ENCODE measurements at regions not wholly inside any gene's neighbourhood (a gene's known extent, or its start where the extent isn't known, plus 50 kb on each side); places are given as distances from the start of the nearest gene placed in this dataset.

GRCh38 chr6:103018426-103018825 lies 1624.9 kb downstream of the GRIK2 start:
- Histone ChIP-seq H3K27me3 (ENCODE audit: control insufficient read depth, insufficient read depth, low read length) (no peaks in the 10 kb centered on the region), H3K4me1 (ENCODE audit: control insufficient read depth, insufficient read depth, low read length) (no peaks in the 10 kb centered on the region), H3K27ac (ENCODE audit: low read length) (no peak overlapping the region), H3K4me3 (ENCODE audit: low read depth in 2 of 2, low read length in 2 of 2) (no peak overlapping the region), H3K9me3 (ENCODE audit: control insufficient read depth, insufficient read depth, low read depth, low read length) (no peaks in the 10 kb centered on the region), H3K36me3 (ENCODE audit: control insufficient read depth, insufficient read depth, low read length) (no peaks in the 10 kb centered on the region)
- DNase-seq (ENCODE audit: low read depth, low spot score): no peak
- in situ Hi-C loops (cut with HindIII; ENCODE audit: low pct_unique_long_range_greater_than_20kb, low sequenced_read_pairs): no loop called here
- no peak for TF ChIP-seq TCF7L2 (IDR thresholded peaks at IDR 0.05; ENCODE audit: low read depth, low read length)
- no peak for TF ChIP-seq POLR2AphosphoS5 (IDR thresholded peaks at IDR 0.05; ENCODE audit: low read depth, low read length)
- no peak for TF ChIP-seq REST (IDR thresholded peaks at IDR 0.05; ENCODE audit: insufficient read depth in 1 of 2, low read depth in 2 of 2, low read length in 1 of 2)
- TF ChIP-seq CTCF (IDR thresholded peaks at IDR 0.05): no peak
- TF ChIP-seq SIN3A (IDR thresholded peaks at IDR 0.05; ENCODE audit: borderline replicate concordance, insufficient read depth, low read depth, low read length): no peak
- ChIA-PET CTCF (no interaction called here), POLR2A (no interaction called here)
- no peak for ATAC-seq
- no TSS peak for BruUV-seq (replicated peaks)
- intact Hi-C loops (cut with micrococcal nuclease; ENCODE audit: unreplicated experiment): no loop called here

- intact Hi-C loops (cut with micrococcal nuclease; ENCODE audit: unreplicated experiment): no loop called here
- POLR2A ChIA-PET: no interaction called here
- CTCF ChIA-PET: no interaction called here
- no peaks in the 10 kb centered on the region for H3K27me3 ChIP-seq (ENCODE audit: control insufficient read depth, insufficient read depth, low read length)
- ATAC-seq: no peak
- no peak overlapping the region for H3K4me3 ChIP-seq (ENCODE audit: low read depth in 2 of 2, low read length in 2 of 2)
- no peak overlapping the region for H3K27ac ChIP-seq (ENCODE audit: low read length)
- in situ Hi-C loops (cut with HindIII; ENCODE audit: low pct_unique_long_range_greater_than_20kb, low sequenced_read_pairs): no loop called here
- H3K4me1 ChIP-seq (ENCODE audit: control insufficient read depth, insufficient read depth, low read length): no peaks in the 10 kb centered on the region
- no peaks in the 10 kb centered on the region for H3K9me3 ChIP-seq (ENCODE audit: control insufficient read depth, insufficient read depth, low read depth, low read length)
- H3K36me3 ChIP-seq (ENCODE audit: control insufficient read depth, insufficient read depth, low read length): no peaks in the 10 kb centered on the region
- TF ChIP-seq CTCF (IDR thresholded peaks at IDR 0.05) (no peak), REST (IDR thresholded peaks at IDR 0.05; ENCODE audit: insufficient read depth in 1 of 2, low read depth in 2 of 2, low read length in 1 of 2) (no peak), TCF7L2 (IDR thresholded peaks at IDR 0.05; ENCODE audit: low read depth, low read length) (no peak), SIN3A (IDR thresholded peaks at IDR 0.05; ENCODE audit: borderline replicate concordance, insufficient read depth, low read depth, low read length) (no peak)
- no TSS peak for BruUV-seq (replicated peaks)
- no peak for DNase-seq (ENCODE audit: low read depth, low spot score)
Observed at GRCh38 chr6:103017878-103018277, 1624.4 kb downstream of the GRIK2 start.

All from Panc1 (cell line).